ENCODE measurements at regions not wholly inside any gene's neighbourhood (a gene's known extent, or its start where the extent isn't known, plus 50 kb on each side); places are given as distances from the start of the nearest gene placed in this dataset.

GRCh38 chr10:120983721-120984120 lies 132.6 kb downstream of the WDR11 start:
- no peak for DNase-seq (ENCODE audit: low read depth)

- DNase-seq (ENCODE audit: low read depth) = no peak
Observed at GRCh38 chr10:120984221-120984620, 133.1 kb downstream of the WDR11 start.

- DNase-seq (ENCODE audit: low read depth) = no peak
Observed at GRCh38 chr10:120987359-120987758, 136.2 kb downstream of the WDR11 start.

- no peak for DNase-seq (ENCODE audit: low read depth)
Observed at GRCh38 chr10:120988751-120989150, 137.6 kb downstream of the WDR11 start.

- no peak for DNase-seq (ENCODE audit: low read depth)
Observed at GRCh38 chr10:120989279-120989678, 138.1 kb downstream of the WDR11 start.

GRCh38 chr10:120989996-120990598 lies 138.9 kb downstream of the WDR11 start:
- no peak for DNase-seq (ENCODE audit: low read depth)

GRCh38 chr10:120990831-120991230 lies 139.7 kb downstream of the WDR11 start:
- no peak for DNase-seq (ENCODE audit: low read depth)

- DNase-seq (ENCODE audit: low read depth) = no peak
Observed at GRCh38 chr10:120993089-120993488, 141.9 kb downstream of the WDR11 start.

- DNase-seq (ENCODE audit: low read depth) = no peak
Observed at GRCh38 chr10:120995768-120996167, 144.6 kb downstream of the WDR11 start.

GRCh38 chr10:120996456-120997034 lies 145.4 kb downstream of the WDR11 start:
- DNase-seq (ENCODE audit: low read depth) = no peak

GRCh38 chr10:120997313-120997712 lies 146.2 kb downstream of the WDR11 start:
- DNase-seq (ENCODE audit: low read depth) = no peak

- no peak for DNase-seq (ENCODE audit: low read depth)
Observed at GRCh38 chr10:120997756-120998155, 146.6 kb downstream of the WDR11 start.

- DNase-seq (ENCODE audit: low read depth) = no peak
Observed at GRCh38 chr10:120998251-120998650, 147.1 kb downstream of the WDR11 start.

GRCh38 chr10:120998782-120999285 lies 147.7 kb downstream of the WDR11 start:
- no peak for DNase-seq (ENCODE audit: low read depth)

GRCh38 chr10:120999868-121000267 lies 148.7 kb downstream of the WDR11 start:
- DNase-seq (ENCODE audit: low read depth) = no peak

- DNase-seq (ENCODE audit: low read depth) = peak; percentile 18
Observed at GRCh38 chr10:121002586-121003205, 151.5 kb downstream of the WDR11 start.

GRCh38 chr10:121005948-121006587 lies 154.9 kb downstream of the WDR11 start:
- no peak for DNase-seq (ENCODE audit: low read depth)

- DNase-seq (ENCODE audit: low read depth) = peak; percentile 8
Observed at GRCh38 chr10:121007264-121007663, 156.1 kb downstream of the WDR11 start.

- DNase-seq (ENCODE audit: low read depth) = no peak
Observed at GRCh38 chr10:121015916-121016315, 164.8 kb downstream of the WDR11 start.

GRCh38 chr10:121024905-121025584 lies 173.9 kb downstream of the WDR11 start:
- DNase-seq (ENCODE audit: low read depth) = no peak

- DNase-seq (ENCODE audit: low read depth) = no peak
Observed at GRCh38 chr10:121025731-121026130, 174.6 kb downstream of the WDR11 start.

- DNase-seq (ENCODE audit: low read depth) = no peak
Observed at GRCh38 chr10:121027371-121027770, 176.2 kb downstream of the WDR11 start.

Measured in M059J (cell line).